Epidermal melanocyte (primary cell): ENCODE measurements at regions not wholly inside any gene's neighbourhood (a gene's known extent, or its start where the extent isn't known, plus 50 kb on each side); places are given as distances from the start of the nearest gene placed in this dataset.

Experiments
- DNase-seq: peaks from one replicate; pipeline ENCODE4 v3.0.0; 2011; ENCODE audit warnings: low spot score; ENCODE audit not compliant: insufficient read length

- no peak for DNase-seq
Observed at GRCh38 chr17:62882878-62883277, 74.8 kb upstream of the MARCHF10 start.

- DNase-seq = no peak
Observed at GRCh38 chr17:62882284-62882683, 74.2 kb upstream of the MARCHF10 start.

GRCh38 chr17:62880120-62880519, 72.0 kb upstream of the MARCHF10 start:
- DNase-seq = no peak

GRCh38 chr17:62876673-62877405, 68.7 kb upstream of the MARCHF10 start:
- DNase-seq = no peak

- DNase-seq = no peak
Observed at GRCh38 chr17:62876063-62876462, 67.9 kb upstream of the MARCHF10 start.

GRCh38 chr17:62875296-62875695, 67.2 kb upstream of the MARCHF10 start:
- no peak for DNase-seq

- DNase-seq = no peak
Observed at GRCh38 chr17:62871291-62871690, 63.2 kb upstream of the MARCHF10 start.

GRCh38 chr17:62870552-62870971, 62.4 kb upstream of the MARCHF10 start:
- DNase-seq = no peak

GRCh38 chr17:62870030-62870541, 62.0 kb upstream of the MARCHF10 start:
- DNase-seq = peak; percentile 44

GRCh38 chr17:62868723-62869122, 60.6 kb upstream of the MARCHF10 start:
- no peak for DNase-seq

GRCh38 chr17:62868008-62868407, 59.9 kb upstream of the MARCHF10 start:
- no peak for DNase-seq

- no peak for DNase-seq
Observed at GRCh38 chr17:62867303-62867702, 59.2 kb upstream of the MARCHF10 start.

GRCh38 chr17:62866471-62866870, 58.4 kb upstream of the MARCHF10 start:
- no peak for DNase-seq

- no peak for DNase-seq
Observed at GRCh38 chr17:62865586-62865985, 57.5 kb upstream of the MARCHF10 start.

- DNase-seq = no peak
Observed at GRCh38 chr17:62862251-62862650, 54.1 kb upstream of the MARCHF10 start.

GRCh38 chr17:62860962-62861873, 53.1 kb upstream of the MARCHF10 start:
- no peak for DNase-seq

GRCh38 chr17:62859146-62859545, 51.0 kb upstream of the MARCHF10 start:
- DNase-seq = no peak
